ENCODE measurements at regions not wholly inside any gene's neighbourhood (a gene's known extent, or its start where the extent isn't known, plus 50 kb on each side); places are given as distances from the start of the nearest gene placed in this dataset.

DNA sequence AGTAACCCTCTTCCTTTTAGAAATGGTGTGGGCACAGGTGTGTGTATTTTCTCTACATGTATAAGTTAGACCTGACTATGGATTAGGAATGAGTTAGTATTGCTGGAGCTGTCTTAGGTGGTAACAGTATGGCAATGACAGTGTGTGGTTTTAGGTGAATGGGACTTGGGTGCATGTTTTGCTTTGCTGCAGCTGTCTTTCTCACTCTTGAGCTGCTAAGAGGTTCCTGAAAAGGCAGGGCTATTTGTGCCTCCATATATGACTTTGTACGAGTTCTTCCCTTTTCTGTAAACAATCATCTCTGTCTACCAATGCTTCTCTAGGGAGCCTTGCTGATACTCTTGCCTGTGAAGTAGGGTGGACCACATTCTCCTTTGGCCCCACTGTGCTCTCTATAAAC lies 234.8 kb upstream of the HHIP start:
- TF ChIP-seq, protein P1, sequence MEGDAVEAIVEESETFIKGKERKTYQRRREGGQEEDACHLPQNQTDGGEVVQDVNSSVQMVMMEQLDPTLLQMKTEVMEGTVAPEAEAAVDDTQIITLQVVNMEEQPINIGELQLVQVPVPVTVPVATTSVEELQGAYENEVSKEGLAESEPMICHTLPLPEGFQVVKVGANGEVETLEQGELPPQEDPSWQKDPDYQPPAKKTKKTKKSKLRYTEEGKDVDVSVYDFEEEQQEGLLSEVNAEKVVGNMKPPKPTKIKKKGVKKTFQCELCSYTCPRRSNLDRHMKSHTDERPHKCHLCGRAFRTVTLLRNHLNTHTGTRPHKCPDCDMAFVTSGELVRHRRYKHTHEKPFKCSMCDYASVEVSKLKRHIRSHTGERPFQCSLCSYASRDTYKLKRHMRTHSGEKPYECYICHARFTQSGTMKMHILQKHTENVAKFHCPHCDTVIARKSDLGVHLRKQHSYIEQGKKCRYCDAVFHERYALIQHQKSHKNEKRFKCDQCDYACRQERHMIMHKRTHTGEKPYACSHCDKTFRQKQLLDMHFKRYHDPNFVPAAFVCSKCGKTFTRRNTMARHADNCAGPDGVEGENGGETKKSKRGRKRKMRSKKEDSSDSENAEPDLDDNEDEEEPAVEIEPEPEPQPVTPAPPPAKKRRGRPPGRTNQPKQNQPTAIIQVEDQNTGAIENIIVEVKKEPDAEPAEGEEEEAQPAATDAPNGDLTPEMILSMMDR (IDR thresholded peaks at IDR 0.05; ENCODE audit: low read depth, low read length, missing input control) = no peak
- TF ChIP-seq, protein P2, sequence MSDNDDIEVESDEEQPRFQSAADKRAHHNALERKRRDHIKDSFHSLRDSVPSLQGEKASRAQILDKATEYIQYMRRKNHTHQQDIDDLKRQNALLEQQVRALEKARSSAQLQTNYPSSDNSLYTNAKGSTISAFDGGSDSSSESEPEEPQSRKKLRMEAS (IDR thresholded peaks at IDR 0.05) = no peak
- TF ChIP-seq, protein P3, sequence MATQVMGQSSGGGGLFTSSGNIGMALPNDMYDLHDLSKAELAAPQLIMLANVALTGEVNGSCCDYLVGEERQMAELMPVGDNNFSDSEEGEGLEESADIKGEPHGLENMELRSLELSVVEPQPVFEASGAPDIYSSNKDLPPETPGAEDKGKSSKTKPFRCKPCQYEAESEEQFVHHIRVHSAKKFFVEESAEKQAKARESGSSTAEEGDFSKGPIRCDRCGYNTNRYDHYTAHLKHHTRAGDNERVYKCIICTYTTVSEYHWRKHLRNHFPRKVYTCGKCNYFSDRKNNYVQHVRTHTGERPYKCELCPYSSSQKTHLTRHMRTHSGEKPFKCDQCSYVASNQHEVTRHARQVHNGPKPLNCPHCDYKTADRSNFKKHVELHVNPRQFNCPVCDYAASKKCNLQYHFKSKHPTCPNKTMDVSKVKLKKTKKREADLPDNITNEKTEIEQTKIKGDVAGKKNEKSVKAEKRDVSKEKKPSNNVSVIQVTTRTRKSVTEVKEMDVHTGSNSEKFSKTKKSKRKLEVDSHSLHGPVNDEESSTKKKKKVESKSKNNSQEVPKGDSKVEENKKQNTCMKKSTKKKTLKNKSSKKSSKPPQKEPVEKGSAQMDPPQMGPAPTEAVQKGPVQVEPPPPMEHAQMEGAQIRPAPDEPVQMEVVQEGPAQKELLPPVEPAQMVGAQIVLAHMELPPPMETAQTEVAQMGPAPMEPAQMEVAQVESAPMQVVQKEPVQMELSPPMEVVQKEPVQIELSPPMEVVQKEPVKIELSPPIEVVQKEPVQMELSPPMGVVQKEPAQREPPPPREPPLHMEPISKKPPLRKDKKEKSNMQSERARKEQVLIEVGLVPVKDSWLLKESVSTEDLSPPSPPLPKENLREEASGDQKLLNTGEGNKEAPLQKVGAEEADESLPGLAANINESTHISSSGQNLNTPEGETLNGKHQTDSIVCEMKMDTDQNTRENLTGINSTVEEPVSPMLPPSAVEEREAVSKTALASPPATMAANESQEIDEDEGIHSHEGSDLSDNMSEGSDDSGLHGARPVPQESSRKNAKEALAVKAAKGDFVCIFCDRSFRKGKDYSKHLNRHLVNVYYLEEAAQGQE (IDR thresholded peaks at IDR 0.05) = no peak
- TF ChIP-seq, protein P4, sequence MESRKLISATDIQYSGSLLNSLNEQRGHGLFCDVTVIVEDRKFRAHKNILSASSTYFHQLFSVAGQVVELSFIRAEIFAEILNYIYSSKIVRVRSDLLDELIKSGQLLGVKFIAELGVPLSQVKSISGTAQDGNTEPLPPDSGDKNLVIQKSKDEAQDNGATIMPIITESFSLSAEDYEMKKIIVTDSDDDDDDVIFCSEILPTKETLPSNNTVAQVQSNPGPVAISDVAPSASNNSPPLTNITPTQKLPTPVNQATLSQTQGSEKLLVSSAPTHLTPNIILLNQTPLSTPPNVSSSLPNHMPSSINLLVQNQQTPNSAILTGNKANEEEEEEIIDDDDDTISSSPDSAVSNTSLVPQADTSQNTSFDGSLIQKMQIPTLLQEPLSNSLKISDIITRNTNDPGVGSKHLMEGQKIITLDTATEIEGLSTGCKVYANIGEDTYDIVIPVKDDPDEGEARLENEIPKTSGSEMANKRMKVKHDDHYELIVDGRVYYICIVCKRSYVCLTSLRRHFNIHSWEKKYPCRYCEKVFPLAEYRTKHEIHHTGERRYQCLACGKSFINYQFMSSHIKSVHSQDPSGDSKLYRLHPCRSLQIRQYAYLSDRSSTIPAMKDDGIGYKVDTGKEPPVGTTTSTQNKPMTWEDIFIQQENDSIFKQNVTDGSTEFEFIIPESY (IDR thresholded peaks at IDR 0.05) = no peak
- TF ChIP-seq FOXA1 (IDR thresholded peaks at IDR 0.05) (no peak), RAD21 (IDR thresholded peaks at IDR 0.05) (no peak), TAF1 (conservative IDR thresholded peaks at IDR 0.05) (no peak), JUND (IDR thresholded peaks at IDR 0.05) (no peak), EGR1 (IDR thresholded peaks at IDR 0.05; ENCODE audit: low read depth in 2 of 2) (no peak), YY1 (IDR thresholded peaks at IDR 0.05) (no peak), GABPA (IDR thresholded peaks at IDR 0.05 in 1 of 2, conservative IDR thresholded peaks at IDR 0.05 in 1 of 2) (no peak)
- TF ChIP-seq, protein P5, sequence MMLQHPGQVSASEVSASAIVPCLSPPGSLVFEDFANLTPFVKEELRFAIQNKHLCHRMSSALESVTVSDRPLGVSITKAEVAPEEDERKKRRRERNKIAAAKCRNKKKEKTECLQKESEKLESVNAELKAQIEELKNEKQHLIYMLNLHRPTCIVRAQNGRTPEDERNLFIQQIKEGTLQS (IDR thresholded peaks at IDR 0.05) = no peak

Data from liver (tissue), 3 donors.